ENCODE measurements at regions not wholly inside any gene's neighbourhood (a gene's known extent, or its start where the extent isn't known, plus 50 kb on each side); places are given as distances from the start of the nearest gene placed in this dataset.

- DNase-seq: no peak
Observed at GRCh38 chr4:8773124-8773931, 98.3 kb downstream of the HMX1 start.

- no peak for DNase-seq
Observed at GRCh38 chr4:8772499-8773123, 99.0 kb downstream of the HMX1 start.

GRCh38 chr4:8771666-8772065 lies 100.0 kb downstream of the HMX1 start:
- DNase-seq: no peak

- DNase-seq: no peak
Observed at GRCh38 chr4:8771258-8771590, 100.4 kb downstream of the HMX1 start.

- DNase-seq: no peak
Observed at GRCh38 chr4:8770518-8771257, 101.0 kb downstream of the HMX1 start.

GRCh38 chr4:8769645-8770517 lies 101.8 kb downstream of the HMX1 start:
- no peak for DNase-seq

GRCh38 chr4:8768357-8768999 lies 103.2 kb downstream of the HMX1 start:
- no peak for DNase-seq

GRCh38 chr4:8766610-8767009 lies 105.0 kb downstream of the HMX1 start:
- DNase-seq: no peak

GRCh38 chr4:8765631-8766590 lies 105.7 kb downstream of the HMX1 start:
- no peak for DNase-seq

- no peak for DNase-seq
Observed at GRCh38 chr4:8765084-8765483, 106.6 kb downstream of the HMX1 start.

- DNase-seq: no peak
Observed at GRCh38 chr4:8763966-8764901, 107.4 kb downstream of the HMX1 start.

- no peak for DNase-seq
Observed at GRCh38 chr4:8762951-8763735, 108.5 kb downstream of the HMX1 start.

GRCh38 chr4:8762356-8762755 lies 109.3 kb downstream of the HMX1 start:
- DNase-seq: no peak

GRCh38 chr4:8761824-8762205 lies 109.8 kb downstream of the HMX1 start:
- DNase-seq: no peak

GRCh38 chr4:8761167-8761823 lies 110.3 kb downstream of the HMX1 start:
- no peak for DNase-seq

- DNase-seq: no peak
Observed at GRCh38 chr4:8760561-8760960, 111.1 kb downstream of the HMX1 start.

GRCh38 chr4:8759987-8760386 lies 111.7 kb downstream of the HMX1 start:
- no peak for DNase-seq

- DNase-seq: no peak
Observed at GRCh38 chr4:8756816-8757215, 114.8 kb downstream of the HMX1 start.
